Fibroblast of the aortic adventitia (primary cell): ENCODE measurements at regions not wholly inside any gene's neighbourhood (a gene's known extent, or its start where the extent isn't known, plus 50 kb on each side); places are given as distances from the start of the nearest gene placed in this dataset.
A peak's percentile ranks its signal among the peaks of the same experiment; 100 is the strongest.

Experiments used
- DNase-seq: peaks from one replicate; pipeline ENCODE4 v3.0.0-alpha.2; 2010; ENCODE audit warnings: low read depth
- H3K4me3 ChIP-seq: 2 replicates; pipeline ENCODE4 v1.5.1; 2011; ENCODE audit warnings: low read depth, mild to moderate bottlenecking, control low read depth, low read length, moderate library complexity
- CTCF ChIP-seq: IDR thresholded peaks from 2 replicates; pipeline ENCODE4 v1.5.1; 2011; ENCODE audit warnings: mild to moderate bottlenecking, low read length, control low read depth, inconsistent platforms; ENCODE audit not compliant: insufficient read depth

- DNase-seq, result no peak
- no peak overlapping the region for H3K4me3 ChIP-seq
- no peak for TF ChIP-seq CTCF
Measured at GRCh38 chr10:3406556-3406955, 234.0 kb upstream of the PITRM1 start.

GRCh38 chr10:3404381-3404780 lies 231.8 kb upstream of the PITRM1 start:
- TF ChIP-seq CTCF, result no peak
- H3K4me3 ChIP-seq, result no peak overlapping the region

GRCh38 chr10:3402187-3402751 lies 229.7 kb upstream of the PITRM1 start:
- H3K4me3 ChIP-seq, result no peak overlapping the region
- no peak for TF ChIP-seq CTCF
- DNase-seq, result no peak

More at GRCh38 chr10:3404381-3404780, 231.8 kb upstream of the PITRM1 start:
- DNase-seq, result no peak

- TF ChIP-seq CTCF, result no peak
- H3K4me3 ChIP-seq, result no peak overlapping the region
- peak; percentile 76 for DNase-seq
Measured at GRCh38 chr10:3401491-3401938, 228.9 kb upstream of the PITRM1 start.

- TF ChIP-seq CTCF, result no peak
- DNase-seq, result peak; percentile 12
- H3K4me3 ChIP-seq, result no peak overlapping the region
Measured at GRCh38 chr10:3400348-3400747, 227.8 kb upstream of the PITRM1 start.

GRCh38 chr10:3399756-3400155 lies 227.2 kb upstream of the PITRM1 start:
- no peak for DNase-seq
- H3K4me3 ChIP-seq, result no peak overlapping the region
- no peak for TF ChIP-seq CTCF

GRCh38 chr10:3398825-3399646 lies 226.5 kb upstream of the PITRM1 start:
- DNase-seq, result no peak

More at GRCh38 chr10:3398825-3399646, 226.5 kb upstream of the PITRM1 start:
- TF ChIP-seq CTCF, result no peak
- no peak overlapping the region for H3K4me3 ChIP-seq
